Stomach (tissue), 8 donors: ENCODE measurements at regions not wholly inside any gene's neighbourhood (a gene's known extent, or its start where the extent isn't known, plus 50 kb on each side); places are given as distances from the start of the nearest gene placed in this dataset.

Experiments
- DNase-seq, 2 donors: peaks; one replicate each; pipeline versions ENCODE4 v3.0.0 to v3.0.0-alpha.2; 2013 to 2019
- H3K27ac ChIP-seq, 5 donors: fragments of 200-600 bp in 4 of 5; sonication (generic) in 4 of 5; one replicate each; pipeline ENCODE4 v1.5.1; 2013 to 2019; ENCODE audit warnings: mild to moderate bottlenecking in 1 of 5, moderate library complexity in 1 of 5
- H3K27me3 ChIP-seq, 3 donors: fragments of 200-600 bp; sonication (generic); one replicate each; pipeline ENCODE4 v1.5.1; 2017 to 2019; ENCODE audit warnings: mixed run types in 1 of 3
- H3K36me3 ChIP-seq, 4 donors: fragments of 200-600 bp; sonication (generic); 1 replicate in 3 of 4; 2 replicates in 1 of 4; pipeline ENCODE4 v1.5.1; 2016 to 2019
- H3K4me1 ChIP-seq, 4 donors: fragments of 200-600 bp; sonication (generic); one replicate each; pipeline ENCODE4 v1.5.1; 2016 to 2019
- H3K4me3 ChIP-seq, 4 donors: fragments of 200-600 bp; sonication (generic) in 3 of 4; one replicate each; pipeline ENCODE4 v1.5.1; 2016 to 2019; ENCODE audit warnings: mild to moderate bottlenecking in 1 of 4
- H3K9me3 ChIP-seq, 4 donors: fragments of 200-600 bp; sonication (generic); one replicate each; pipeline ENCODE4 v1.5.1; 2016 to 2019
- CTCF ChIP-seq, 7 experiments: fragments of 450-650 bp in 4 of 7; fragments of 200-600 bp in 3 of 7; sonication (generic) in 3 of 7; IDR thresholded peaks; one replicate each; pipeline ENCODE4 v1.5.1; 2016 to 2019; ENCODE audit warnings: antibody characterized with exemption in 7 of 7, control low read depth in 2 of 7, mild to moderate bottlenecking in 1 of 7
- EP300 ChIP-seq: sonication (generic); formaldehyde crosslinking; IDR thresholded peaks from one replicate; pipeline ENCODE4 v1.6.1; 2017; ENCODE audit warnings: antibody characterized with exemption
- POLR2A ChIP-seq, 4 donors: fragments of 450-650 bp; IDR thresholded peaks; one replicate each; pipeline ENCODE4 v1.6.1; 2016; ENCODE audit warnings: antibody characterized with exemption in 4 of 4, control low read depth in 2 of 4, mild to moderate bottlenecking in 1 of 4, moderate library complexity in 1 of 4
- POLR2AphosphoS5 ChIP-seq, 3 donors: sonication (generic); formaldehyde crosslinking; IDR thresholded peaks; one replicate each; pipeline ENCODE4 v1.6.1; 2016; ENCODE audit warnings: antibody characterized with exemption in 3 of 3
- WGBS, 5 donors: extraction: QIAGEN DNeasy Blood & Tissue Kit in 3 of 5; methylation state at CpG; one replicate each; pipeline versions ENCODE4 v1.1.5 to v1.1.7; 2013 to 2018; 5-methylcytosine and 5-hydroxymethylcytosine counted together
- intact Hi-C: fragments of 100-400 bp; cut with DNase I; formaldehyde crosslinking; loops from one replicate; pipeline ENCODE4 v1.15.1; 2023; ENCODE audit warnings: low total_unique reads
- donor health status: healthy with polysubstance abuse.
- donor health status: Bipolar disorder and iron deficiency.
- donor health status: healthy.

DNA sequence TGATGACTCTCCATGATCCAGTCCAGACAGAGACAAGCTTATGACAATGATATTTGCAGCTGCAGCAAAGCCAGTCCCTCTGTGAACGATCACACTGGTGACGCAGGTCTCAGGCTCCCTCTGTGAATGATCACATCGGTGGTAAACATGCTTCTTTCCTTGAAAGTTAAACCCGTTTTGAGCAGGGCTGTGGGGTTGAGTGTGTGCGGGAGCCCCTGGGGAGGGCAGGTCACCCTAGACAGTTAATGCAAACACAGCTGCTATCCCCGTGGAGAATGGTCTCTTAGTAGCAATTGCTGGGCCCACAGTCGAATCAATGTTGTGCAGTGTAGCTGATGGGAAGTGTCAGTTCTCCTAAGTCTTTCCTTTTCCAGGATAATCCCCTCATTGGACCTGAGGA, 71.0 kb upstream of the KIRREL3 start:
- Histone ChIP-seq H3K36me3 (no peaks in the 10 kb centered on the region), H3K4me3 (no peak overlapping the region), H3K9me3 (no peaks in the 10 kb centered on the region), H3K27ac (no peak overlapping the region), H3K27me3 (no peaks in the 10 kb centered on the region), H3K4me1 (no peaks in the 10 kb centered on the region)
- TF ChIP-seq EP300 (no peak), CTCF (IDR thresholded peaks at IDR 0.05) (no peak), POLR2AphosphoS5 (IDR thresholded peaks at IDR 0.05) (no peak), POLR2A (IDR thresholded peaks at IDR 0.05) (no peak)
- intact Hi-C loops = no loop called here
- 20 to 37% (median 31%) methylated on average over 7 of the region's 7 CpGs for WGBS, 5 donors
- DNase-seq = no peak

GRCh38 chr11:127070808-127071207, 70.2 kb upstream of the KIRREL3 start:
- WGBS, 5 donors = 62 to 67% (median 66%) methylated on average over 4 of the region's 4 CpGs
- H3K9me3 ChIP-seq = no peaks in the 10 kb centered on the region
- no peaks in the 10 kb centered on the region for H3K27me3 ChIP-seq
- intact Hi-C loops = no loop called here
- TF ChIP-seq CTCF (IDR thresholded peaks at IDR 0.05) (no peak), POLR2AphosphoS5 (IDR thresholded peaks at IDR 0.05) (no peak), POLR2A (IDR thresholded peaks at IDR 0.05) (no peak), EP300 (no peak)
- no peak overlapping the region for H3K4me3 ChIP-seq
- H3K4me1 ChIP-seq = no peaks in the 10 kb centered on the region
- no peak overlapping the region for H3K27ac ChIP-seq
- H3K36me3 ChIP-seq = no peaks in the 10 kb centered on the region
- DNase-seq = no peak

DNA sequence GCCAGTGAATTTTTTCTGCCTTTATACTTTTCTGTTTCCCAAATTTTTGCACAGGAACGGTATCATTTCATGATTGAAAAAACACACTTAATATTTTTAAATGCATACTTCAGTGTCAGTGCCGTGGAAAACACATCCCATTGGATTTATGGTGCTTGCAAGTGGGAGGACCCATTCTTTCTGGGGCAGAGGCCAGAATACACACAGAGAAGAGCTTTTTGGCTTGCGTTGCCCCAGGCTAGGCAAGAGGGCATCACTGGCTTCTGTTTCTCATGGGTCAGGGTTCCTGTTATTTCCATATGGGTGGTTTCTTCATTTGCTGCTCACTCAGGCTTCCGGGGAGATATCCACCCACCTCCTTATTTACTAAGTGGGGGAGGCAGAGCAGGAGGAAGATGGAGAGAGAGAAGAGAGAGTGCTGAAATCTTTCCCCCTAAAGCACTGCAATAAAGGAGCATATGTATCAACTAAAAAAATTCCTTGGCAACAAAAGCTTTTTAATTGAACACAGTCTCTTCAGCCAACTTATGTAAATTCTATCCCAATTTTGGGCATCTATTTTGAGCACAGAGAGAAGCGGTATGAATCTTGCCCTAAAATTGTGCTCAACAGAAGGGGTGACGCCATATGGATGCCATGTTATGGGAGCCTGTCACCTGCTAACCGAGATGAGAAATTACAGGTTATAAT, 66.0 kb upstream of the KIRREL3 start:
- no peak for DNase-seq
- H3K4me3 ChIP-seq = no peak overlapping the region
- WGBS, 5 donors = 57 to 74% (median 69%) methylated on average over 7 of the region's 7 CpGs

DNA sequence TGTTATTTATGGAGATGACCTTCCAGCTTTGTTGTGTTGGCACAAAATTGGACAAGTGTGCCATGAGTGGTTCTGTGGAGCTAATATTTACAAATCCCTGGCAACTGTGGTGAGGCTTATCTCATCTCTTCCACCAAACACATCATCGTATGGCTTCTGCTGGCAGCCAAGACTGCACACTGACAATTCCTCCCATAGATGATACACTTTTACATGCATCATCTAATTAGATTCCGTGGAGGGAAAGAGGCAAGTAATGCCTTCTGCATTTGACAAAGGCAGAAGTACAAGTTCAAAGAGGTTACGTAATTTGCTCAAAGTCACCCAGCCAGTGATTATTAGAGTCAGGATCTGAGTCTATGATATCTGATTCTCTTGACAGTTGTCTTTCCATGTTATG, 62.7 kb upstream of the KIRREL3 start:
- TF ChIP-seq POLR2A (IDR thresholded peaks at IDR 0.05) (no peak), EP300 (no peak), POLR2AphosphoS5 (IDR thresholded peaks at IDR 0.05) (no peak), CTCF (IDR thresholded peaks at IDR 0.05) (no peak)

More for the DNA sequence above, 66.0 kb upstream of the KIRREL3 start:
- Histone ChIP-seq H3K27me3 (peaks cover 0 to 6% (median 0%) of the 10 kb centered on the region in 3 donors), H3K9me3 (no peaks in the 10 kb centered on the region), H3K27ac (no peak overlapping the region), H3K36me3 (no peaks in the 10 kb centered on the region), H3K4me1 (no peaks in the 10 kb centered on the region)
- intact Hi-C loops = no loop called here
- TF ChIP-seq POLR2AphosphoS5 (IDR thresholded peaks at IDR 0.05) = no peak
- TF ChIP-seq EP300 = no peak
- TF ChIP-seq POLR2A (IDR thresholded peaks at IDR 0.05) = no peak
- TF ChIP-seq CTCF (IDR thresholded peaks at IDR 0.05) = no peak

More for the DNA sequence above, 62.7 kb upstream of the KIRREL3 start:
- no peaks in the 10 kb centered on the region for H3K4me1 ChIP-seq
- H3K9me3 ChIP-seq = no peaks in the 10 kb centered on the region
- intact Hi-C loops = no loop called here
- DNase-seq = no peak
- no peak overlapping the region for H3K4me3 ChIP-seq
- no peaks in the 10 kb centered on the region for H3K36me3 ChIP-seq
- H3K27ac ChIP-seq = no peak overlapping the region
- H3K27me3 ChIP-seq = peaks cover 0 to 6% (median 0%) of the 10 kb centered on the region in 3 donors
- 73 to 81% (median 74%) methylated on average over 3 of the region's 3 CpGs for WGBS, 5 donors
